SK-N-MC (cell line): ENCODE measurements at regions not wholly inside any gene's neighbourhood (a gene's known extent, or its start where the extent isn't known, plus 50 kb on each side); places are given as distances from the start of the nearest gene placed in this dataset.

ENCODE experiments used
- EZH2 ChIP-seq: fragments of 200-600 bp; sonication (generic); IDR thresholded peaks from one replicate; pipeline ENCODE4 v1.6.1; 2017; ENCODE audit warnings: antibody characterized with exemption
- FOXP2 ChIP-seq: optimal IDR thresholded peaks from 2 replicates; pipeline ENCODE3; 2011; ENCODE audit warnings: mild to moderate bottlenecking, moderate library complexity; ENCODE audit not compliant: insufficient read depth; ENCODE audit errors: extremely low read length, control extremely low read depth
- POLR2AphosphoS5 ChIP-seq: IDR thresholded peaks from 2 replicates; pipeline ENCODE4 v1.6.1; 2012; ENCODE audit warnings: mild to moderate bottlenecking, low read depth, low read length, borderline replicate concordance

- TF ChIP-seq POLR2AphosphoS5 (no peak), EZH2 (no peak), FOXP2 (no peak)
Measured at GRCh38 chr22:27295605-27296004, 506.0 kb downstream of the MN1 start.
